K562 (cell line): ENCODE measurements at regions not wholly inside any gene's neighbourhood (a gene's known extent, or its start where the extent isn't known, plus 50 kb on each side); places are given as distances from the start of the nearest gene placed in this dataset.

Experiments
- ATAC-seq: fragments of 200-7000 bp; cut with Tn5 transposase; 3 replicates; pipeline ENCODE4 v1.9.1; 2020; ENCODE audit warnings: moderate library complexity
- BruUV-seq: library from RNA; stranded (reverse); fragments of 400-500 nt; replicated peaks from 2 replicates; lab custom pipeline; 2021; lab: Mats Ljungman, UMichigan
- CTCF ChIA-PET: fragments of 300-600 bp; formaldehyde crosslinking; extraction: SDS; loops from one replicate; lab custom pipeline; 2021; ENCODE audit warnings: low intra/inter-chr PET ratio; lab: Yijun Ruan, JAX
- POLR2A ChIA-PET: fragments of 300-600, 350-650 bp; sonication (Branson Sonifier 250); formaldehyde crosslinking; extraction: SDS; loops from one replicate; lab custom pipeline; 2021; ENCODE audit warnings: antibody characterized with exemption, inconsistent platforms; lab: Yijun Ruan, JAX
- DNase-seq, 4 experiments: peaks; one replicate each; pipeline versions ENCODE4 v3.0.0 to v3.0.0-alpha.2; 2011 to 2018; ENCODE audit warnings: low spot score in 3 of 4, mixed read lengths in 3 of 4; ENCODE audit errors: extremely low read depth in 1 of 4
- FAIRE-seq: peaks from 2 replicates; lab custom pipeline; 2011; peaks lifted over from hg19 to GRCh38; lab: Jason Lieb, UNC
- H2AFZ ChIP-seq: 2 replicates; pipeline ENCODE4 v1.6.0; 2011; ENCODE audit warnings: low read depth, low read length, control low read depth, inconsistent platforms
- H3K27ac ChIP-seq: fragments of 200-600 bp; 3 replicates; pipeline ENCODE4 v1.8.0; 2011; ENCODE audit warnings: low read depth, mild to moderate bottlenecking, control low read depth, inconsistent platforms, low read length, moderate library complexity, mixed read lengths; ENCODE audit errors: extremely low read depth
- H3K27me3 ChIP-seq, 2 experiments: fragments of 300-600 bp in 1 of 2; 2 replicates in 1 of 2; 3 replicates in 1 of 2; pipeline versions ENCODE4 v1.6.0 to v1.8.0; 2011; ENCODE audit warnings: inconsistent platforms in 2 of 2, low read length in 2 of 2, mild to moderate bottlenecking in 1 of 2, mixed read lengths in 1 of 2, moderate library complexity in 1 of 2; ENCODE audit not compliant: control insufficient read depth in 2 of 2, insufficient read depth in 2 of 2
- H3K36me3 ChIP-seq: fragments of 300-600 bp; 3 replicates; pipeline ENCODE4 v1.8.0; 2011; ENCODE audit warnings: mild to moderate bottlenecking, low read length, inconsistent platforms; ENCODE audit not compliant: control insufficient read depth, insufficient read depth
- H3K4me1 ChIP-seq, 2 experiments: fragments of 200-600 bp in 1 of 2; replicated peaks in 1 of 2; 2 replicates in 1 of 2; 3 replicates in 1 of 2; pipeline versions ENCODE4 v1.5.1 to v1.8.0; 2011; ENCODE audit warnings: inconsistent platforms in 2 of 2, low read length in 2 of 2, mild to moderate bottlenecking in 1 of 2, mixed read lengths in 1 of 2, moderate library complexity in 1 of 2; ENCODE audit not compliant: control insufficient read depth in 2 of 2, insufficient read depth in 2 of 2
- H3K4me2 ChIP-seq: 2 replicates; pipeline ENCODE4 v1.6.1; 2011; ENCODE audit warnings: low read length, control low read depth, inconsistent platforms, mixed read lengths; ENCODE audit not compliant: insufficient read depth
- H3K4me3 ChIP-seq: fragments of 200-600 bp; sonication (generic), shearing (Covaris generic); 2 replicates; pipeline ENCODE4 v1.5.1; 2016; ENCODE audit warnings: control low read depth, inconsistent platforms
- H3K79me2 ChIP-seq: fragments of 200-600 bp; 3 replicates; pipeline ENCODE4 v1.8.0; 2011; ENCODE audit warnings: low read length, inconsistent platforms; ENCODE audit not compliant: control insufficient read depth, insufficient read depth
- H3K9ac ChIP-seq, 2 experiments: 2 replicates each; pipeline versions ENCODE4 v1.6.0 to v1.6.1; 2011; ENCODE audit warnings: low read depth in 2 of 2, low read length in 2 of 2, control low read depth in 1 of 2, inconsistent platforms in 1 of 2, mild to moderate bottlenecking in 1 of 2, mixed read lengths in 1 of 2; ENCODE audit not compliant: insufficient read depth in 1 of 2
- H3K9me1 ChIP-seq: one replicate; pipeline ENCODE4 v1.6.0; 2011; ENCODE audit warnings: inconsistent platforms, mild to moderate bottlenecking, low read length, moderate library complexity; ENCODE audit not compliant: control insufficient read depth, insufficient read depth
- H3K9me3 ChIP-seq: replicated peaks from 2 replicates; pipeline ENCODE4 v1.5.1; 2011; ENCODE audit warnings: low read depth, low read length, inconsistent platforms; ENCODE audit not compliant: control insufficient read depth, insufficient read depth
- H4K20me1 ChIP-seq: replicated peaks from 2 replicates; pipeline ENCODE4 v1.6.1; 2011; ENCODE audit warnings: low read length, inconsistent platforms, mixed read lengths; ENCODE audit not compliant: control insufficient read depth, insufficient read depth
- ATF4 ChIP-seq: fragments of 450-650 bp; formaldehyde crosslinking; IDR thresholded peaks from 2 replicates; pipeline ENCODE4 v1.4.0; 2022; ENCODE audit warnings: mild to moderate bottlenecking, moderate library complexity
- CHD2 ChIP-seq: IDR thresholded peaks from 2 replicates; pipeline ENCODE4 v1.6.1; 2011; ENCODE audit warnings: low read depth, low read length
- ETV5 ChIP-seq: sonication (generic); formaldehyde crosslinking; IDR thresholded peaks from 2 replicates; pipeline ENCODE4 v1.4.0; 2020; ENCODE audit warnings: low read depth, mild to moderate bottlenecking, missing genetic modification reagents
- ID3 ChIP-seq, 2 experiments: fragments of 250-450 bp in 1 of 2; fragments of 450-650 bp in 1 of 2; sonication (Bioruptor Pico) in 1 of 2; IDR thresholded peaks; 2 replicates each; pipeline versions ENCODE4 v1.6.1 to v1.8.0; 2016 to 2021; ENCODE audit warnings: mild to moderate bottlenecking in 2 of 2, moderate library complexity in 2 of 2, missing compliant biosample characterization in 1 of 2, missing genetic modification characterization in 1 of 2
- TCF7 ChIP-seq: sonication (generic); IDR thresholded peaks from 2 replicates; pipeline ENCODE4 v1.6.1; 2016; ENCODE audit warnings: antibody characterized with exemption, borderline replicate concordance
- ZNF134 ChIP-seq: fragments of 250-450 bp; sonication (Bioruptor Pico); conservative IDR thresholded peaks from 2 replicates; pipeline ENCODE4 v1.4.0; 2020
- ZNF707 ChIP-seq: fragments of 250-450 bp; sonication (Bioruptor Pico); conservative IDR thresholded peaks from 2 replicates; pipeline ENCODE4 v1.8.0; 2022; ENCODE audit warnings: inconsistent platforms, mild to moderate bottlenecking, moderate library complexity
- WGBS: fragments of 100-300 bp; shearing (Covaris generic); methylation state at CpG from one replicate; pipeline ENCODE4 v1.1.6; 2016; ENCODE audit warnings: low coverage, mixed read lengths; ENCODE audit not compliant: insufficient coverage; ENCODE audit errors: missing lambda C conversion rate; 5-methylcytosine and 5-hydroxymethylcytosine counted together
- in situ Hi-C: fragments of 300-500 bp; cut with MboI; formaldehyde crosslinking; loops from 4 replicates; pipeline ENCODE4 v1.15.0; 2018; ENCODE audit warnings: inconsistent platforms, mixed read lengths
- intact Hi-C: fragments of 100-400 bp; cut with micrococcal nuclease; formaldehyde crosslinking; loops from 2 replicates; pipeline ENCODE4 v1.14.2; 2022

- WGBS = 0% methylated on average over 2 of the region's 2 CpGs
- intact Hi-C loops (no loop called here), in situ Hi-C loops (no loop called here)
- DNase-seq (no peak), ATAC-seq (no peak), FAIRE-seq (no peak)
- TF ChIP-seq ID3 (CRISPR knock-in tag; IDR thresholded peaks at IDR 0.05) (no peak), ID3 (tag; IDR thresholded peaks at IDR 0.05) (no peak), ZNF707 (CRISPR knock-in tag) (no peak), ATF4 (CRISPR knock-in tag) (no peak), ZNF134 (CRISPR knock-in tag) (no peak), TCF7 (no peak), CHD2 (no peak), ETV5 (CRISPR knock-in tag) (no peak)
- no peaks in the 10 kb centered on the region for H3K36me3 ChIP-seq
- H3K27ac ChIP-seq = no peak overlapping the region
- CTCF ChIA-PET = no interaction called here
- no peaks in the 10 kb centered on the region for H3K79me2 ChIP-seq
- H3K9ac ChIP-seq = no peak overlapping the region
- no peaks in the 10 kb centered on the region for H3K9me1 ChIP-seq
- H4K20me1 ChIP-seq = no peaks in the 10 kb centered on the region
- no TSS peak for BruUV-seq
- no peaks in the 10 kb centered on the region for H3K9me3 ChIP-seq
- no peak overlapping the region for H2AFZ ChIP-seq
- H3K4me3 ChIP-seq = no peak overlapping the region
- no peaks in the 10 kb centered on the region for H3K4me1 ChIP-seq
- H3K4me2 ChIP-seq = no peak overlapping the region
- no peaks in the 10 kb centered on the region for H3K27me3 ChIP-seq
- POLR2A ChIA-PET = no interaction called here
Observed at GRCh38 chr16:49003022-49003421, 278.6 kb downstream of the CBLN1 start.
